ENCODE measurements at regions not wholly inside any gene's neighbourhood (a gene's known extent, or its start where the extent isn't known, plus 50 kb on each side); places are given as distances from the start of the nearest gene placed in this dataset.
"Not testable (repeated sequence)": the region's sequence is repeated elsewhere in the genome, so short reads cannot be mapped to it uniquely, and the experiment has no call there.

GRCh38 chr13:88852293-88852692, 1181.1 kb downstream of the SLITRK5 start:
- TF ChIP-seq CTCF (IDR thresholded peaks at IDR 0.05; ENCODE audit: low read depth, low read length, missing input control); TAF1 (conservative IDR thresholded peaks at IDR 0.05); RAD21 (IDR thresholded peaks at IDR 0.05): not testable (repeated sequence)

All from liver (tissue), 3 donors.